Body of pancreas (tissue), 4 donors: ENCODE measurements at regions not wholly inside any gene's neighbourhood (a gene's known extent, or its start where the extent isn't known, plus 50 kb on each side); places are given as distances from the start of the nearest gene placed in this dataset.

Experiments
- CTCF ChIP-seq, 7 experiments: fragments of 450-650 bp in 4 of 7; fragments of 200-600 bp in 3 of 7; sonication (generic) in 3 of 7; IDR thresholded peaks; one replicate each; pipeline ENCODE4 v1.5.1; 2016 to 2019; ENCODE audit warnings: antibody characterized with exemption in 7 of 7
- POLR2A ChIP-seq, 3 donors: fragments of 450-650 bp; IDR thresholded peaks; one replicate each; pipeline ENCODE4 v1.6.1; 2016; ENCODE audit warnings: antibody characterized with exemption in 3 of 3, mild to moderate bottlenecking in 2 of 3

GRCh38 chr22:47653921-47654320 is 891.5 kb downstream of the TBC1D22A start:
- TF ChIP-seq POLR2A (IDR thresholded peaks at IDR 0.05) (no peak), CTCF (IDR thresholded peaks at IDR 0.05) (no peak)
